HG03432 (cell line): ENCODE measurements at regions not wholly inside any gene's neighbourhood (a gene's known extent, or its start where the extent isn't known, plus 50 kb on each side); places are given as distances from the start of the nearest gene placed in this dataset.
"Not testable (repeated sequence)": the region's sequence is repeated elsewhere in the genome, so short reads cannot be mapped to it uniquely, and the experiment has no call there.

Experiments
- ATAC-seq: cut with Tn5 transposase; IDR thresholded peaks from one replicate; pipeline ENCODE4 v1.9.1; 2021; ENCODE audit warnings: mild to moderate bottlenecking, moderate library complexity; ENCODE audit not compliant: unreplicated experiment

- no peak for ATAC-seq
Measured at GRCh38 chr2:215833531-215834162, 179.7 kb downstream of the MREG start.

- ATAC-seq, result no peak
Measured at GRCh38 chr2:215832791-215833190, 180.6 kb downstream of the MREG start.

GRCh38 chr2:215831296-215831913 lies 181.9 kb downstream of the MREG start:
- no peak for ATAC-seq

GRCh38 chr2:215830304-215830703 lies 183.0 kb downstream of the MREG start:
- no peak for ATAC-seq

- ATAC-seq, result no peak
Measured at GRCh38 chr2:215829261-215829660, 184.1 kb downstream of the MREG start.

- ATAC-seq, result peak; percentile 95
Measured at GRCh38 chr2:215828528-215829184, 184.7 kb downstream of the MREG start.

- no peak for ATAC-seq
Measured at GRCh38 chr2:215826838-215827441, 186.4 kb downstream of the MREG start.

GRCh38 chr2:215826376-215826775 lies 187.0 kb downstream of the MREG start:
- no peak for ATAC-seq

- ATAC-seq, result no peak
Measured at GRCh38 chr2:215825707-215826106, 187.6 kb downstream of the MREG start.

GRCh38 chr2:215821298-215821697 lies 192.1 kb downstream of the MREG start:
- ATAC-seq, result not testable (repeated sequence)

GRCh38 chr2:215819713-215820112 lies 193.6 kb downstream of the MREG start:
- not testable (repeated sequence) for ATAC-seq

- no peak for ATAC-seq
Measured at GRCh38 chr2:215817046-215817445, 196.3 kb downstream of the MREG start.

- no peak for ATAC-seq
Measured at GRCh38 chr2:215816424-215816823, 196.9 kb downstream of the MREG start.

GRCh38 chr2:215815960-215816359 lies 197.4 kb downstream of the MREG start:
- no peak for ATAC-seq

- no peak for ATAC-seq
Measured at GRCh38 chr2:215812966-215813365, 200.4 kb downstream of the MREG start.

GRCh38 chr2:215811409-215812345 lies 201.7 kb downstream of the MREG start:
- peak; percentile 96 for ATAC-seq

GRCh38 chr2:215811003-215811402 lies 202.3 kb downstream of the MREG start:
- ATAC-seq, result peak; percentile 41

GRCh38 chr2:215808996-215809395 lies 204.4 kb downstream of the MREG start:
- no peak for ATAC-seq

GRCh38 chr2:215808194-215808593 lies 205.2 kb downstream of the MREG start:
- no peak for ATAC-seq

- ATAC-seq, result no peak
Measured at GRCh38 chr2:215805493-215805892, 207.9 kb downstream of the MREG start.

- ATAC-seq, result no peak
Measured at GRCh38 chr2:215803150-215803549, 210.2 kb downstream of the MREG start.
